ENCODE measurements at regions not wholly inside any gene's neighbourhood (a gene's known extent, or its start where the extent isn't known, plus 50 kb on each side); places are given as distances from the start of the nearest gene placed in this dataset.

DNA sequence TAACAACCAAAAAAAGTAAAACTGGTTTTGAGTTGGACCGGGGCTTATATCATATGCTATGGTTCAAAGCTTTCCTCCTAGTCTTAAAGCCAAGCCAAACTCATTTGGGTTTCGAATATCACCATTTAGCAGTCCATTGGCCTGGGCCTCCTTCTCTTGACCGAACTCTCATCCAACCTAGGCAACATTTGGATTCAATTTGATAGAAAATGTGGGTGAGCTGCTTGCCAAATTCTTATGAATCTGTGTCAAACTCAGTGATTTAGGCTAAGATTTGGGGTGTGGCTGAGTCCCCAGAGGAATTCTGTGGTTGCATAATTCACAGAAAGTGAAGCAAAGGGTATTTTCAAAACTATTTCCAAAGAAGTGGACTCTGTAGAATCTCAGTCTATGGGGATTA lies 83.7 kb downstream of the BLID start:
- H3K9ac ChIP-seq (ENCODE audit: low read length): no peak overlapping the region
- Mint-ChIP-seq H3K27ac (no peak overlapping the region), H3K4me1 (no peaks in the 10 kb centered on the region), H3K9me3 (ENCODE audit: insufficient read depth) (no peaks in the 10 kb centered on the region), H3K27me3 (peaks cover 12% of the 10 kb centered on the region), H3K4me3 (no peak overlapping the region)
- no peaks in the 10 kb centered on the region for H3K9me3 ChIP-seq (ENCODE audit: control extremely low read depth in 1 of 3, control insufficient read depth in 2 of 3, insufficient read depth in 1 of 3, low read length in 2 of 3)
- no peak overlapping the region for H3K4me2 ChIP-seq (replicated peaks; ENCODE audit: low read depth, low read length, poor library complexity, severe bottlenecking)
- CTCF ChIA-PET: no interaction called here
- no peak overlapping the region for H2AFZ ChIP-seq (ENCODE audit: insufficient read depth, low read depth, low read length, poor library complexity, severe bottlenecking)
- intact Hi-C loops (cut with micrococcal nuclease): no loop called here
- H3K27ac ChIP-seq (ENCODE audit: low read length in 2 of 2): no peak overlapping the region
- 100% methylated on average over 1 of the region's 3 CpGs for WGBS (ENCODE audit: insufficient coverage)
- H4K20me1 ChIP-seq (ENCODE audit: control insufficient read depth, insufficient read depth, low read length, poor library complexity, severe bottlenecking): no peaks in the 10 kb centered on the region
- no peaks in the 10 kb centered on the region for H3K79me2 ChIP-seq (ENCODE audit: control insufficient read depth, insufficient read depth, low read length)
- no peak for TF ChIP-seq EZH2 (IDR thresholded peaks at IDR 0.05; ENCODE audit: borderline replicate concordance, insufficient read depth, low read depth, low read length, poor library complexity, severe bottlenecking)
- TF ChIP-seq, protein P1, sequence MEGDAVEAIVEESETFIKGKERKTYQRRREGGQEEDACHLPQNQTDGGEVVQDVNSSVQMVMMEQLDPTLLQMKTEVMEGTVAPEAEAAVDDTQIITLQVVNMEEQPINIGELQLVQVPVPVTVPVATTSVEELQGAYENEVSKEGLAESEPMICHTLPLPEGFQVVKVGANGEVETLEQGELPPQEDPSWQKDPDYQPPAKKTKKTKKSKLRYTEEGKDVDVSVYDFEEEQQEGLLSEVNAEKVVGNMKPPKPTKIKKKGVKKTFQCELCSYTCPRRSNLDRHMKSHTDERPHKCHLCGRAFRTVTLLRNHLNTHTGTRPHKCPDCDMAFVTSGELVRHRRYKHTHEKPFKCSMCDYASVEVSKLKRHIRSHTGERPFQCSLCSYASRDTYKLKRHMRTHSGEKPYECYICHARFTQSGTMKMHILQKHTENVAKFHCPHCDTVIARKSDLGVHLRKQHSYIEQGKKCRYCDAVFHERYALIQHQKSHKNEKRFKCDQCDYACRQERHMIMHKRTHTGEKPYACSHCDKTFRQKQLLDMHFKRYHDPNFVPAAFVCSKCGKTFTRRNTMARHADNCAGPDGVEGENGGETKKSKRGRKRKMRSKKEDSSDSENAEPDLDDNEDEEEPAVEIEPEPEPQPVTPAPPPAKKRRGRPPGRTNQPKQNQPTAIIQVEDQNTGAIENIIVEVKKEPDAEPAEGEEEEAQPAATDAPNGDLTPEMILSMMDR (IDR thresholded peaks at IDR 0.05): no peak
- no peaks in the 10 kb centered on the region for H3K27me3 ChIP-seq (replicated peaks in 1 of 4; ENCODE audit: control extremely low read depth in 1 of 4, control insufficient read depth in 3 of 4, insufficient read depth in 4 of 4, low read length in 3 of 4)
- no peaks in the 10 kb centered on the region for H3K4me1 ChIP-seq (ENCODE audit: control insufficient read depth in 2 of 2, insufficient read depth in 2 of 2, low read length in 2 of 2)
- ATAC-seq (ENCODE audit: low read depth) (no peak), DNase-seq (no peak)
- no peak overlapping the region for H3K4me3 ChIP-seq (ENCODE audit: control extremely low read depth in 1 of 5, extremely low read depth in 1 of 5, insufficient read depth in 1 of 5, low read depth in 2 of 5, low read length in 4 of 5)
- no peaks in the 10 kb centered on the region for H3K36me3 ChIP-seq (replicated peaks in 1 of 2; ENCODE audit: control extremely low read depth in 1 of 2, control insufficient read depth in 1 of 2, extremely low read depth in 1 of 2, insufficient read depth in 2 of 2, low read length in 1 of 2)
- POLR2A ChIA-PET: no interaction called here

DNA sequence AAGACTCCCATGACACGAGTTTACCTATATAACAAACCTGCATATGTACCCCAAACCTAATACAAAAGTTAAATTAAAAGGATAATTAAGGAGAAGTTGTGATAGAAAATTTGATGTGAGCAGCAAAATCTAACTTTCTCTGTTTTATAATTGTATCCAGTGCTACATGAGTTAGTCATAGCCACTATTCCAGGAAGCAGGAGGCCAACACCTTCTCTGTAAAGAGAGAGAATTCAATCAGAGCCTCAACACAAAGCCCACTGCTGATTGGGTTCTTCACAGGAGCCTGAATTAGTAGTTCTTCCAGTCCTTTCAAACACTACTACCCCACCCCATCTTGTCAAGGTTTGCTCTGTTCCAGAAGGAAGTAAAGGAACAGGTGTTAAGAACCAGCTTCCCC lies 84.2 kb downstream of the BLID start:
- H3K4me3 Mint-ChIP-seq: no peak overlapping the region
- no CpG with 5 or more reads among the region's 1 CpG for WGBS (ENCODE audit: insufficient coverage)
- no peaks in the 10 kb centered on the region for H4K20me1 ChIP-seq (ENCODE audit: control insufficient read depth, insufficient read depth, low read length, poor library complexity, severe bottlenecking)
- no peak for TF ChIP-seq EZH2 (IDR thresholded peaks at IDR 0.05; ENCODE audit: borderline replicate concordance, insufficient read depth, low read depth, low read length, poor library complexity, severe bottlenecking)
- TF ChIP-seq, protein P1 (IDR thresholded peaks at IDR 0.05): no peak
- ATAC-seq (ENCODE audit: low read depth) (no peak), DNase-seq (no peak)
- no peak overlapping the region for H3K27ac ChIP-seq (ENCODE audit: low read length in 2 of 2)
- no peaks in the 10 kb centered on the region for H3K4me1 ChIP-seq (ENCODE audit: control insufficient read depth in 2 of 2, insufficient read depth in 2 of 2, low read length in 2 of 2)
- H3K4me1 Mint-ChIP-seq: no peaks in the 10 kb centered on the region
- no peaks in the 10 kb centered on the region for H3K9me3 Mint-ChIP-seq (ENCODE audit: insufficient read depth)
- H3K27me3 ChIP-seq (replicated peaks in 1 of 4; ENCODE audit: control extremely low read depth in 1 of 4, control insufficient read depth in 3 of 4, insufficient read depth in 4 of 4, low read length in 3 of 4): no peaks in the 10 kb centered on the region
- CTCF ChIA-PET: no interaction called here
- no peaks in the 10 kb centered on the region for H3K79me2 ChIP-seq (ENCODE audit: control insufficient read depth, insufficient read depth, low read length)
- H2AFZ ChIP-seq (ENCODE audit: insufficient read depth, low read depth, low read length, poor library complexity, severe bottlenecking): no peak overlapping the region
- H3K9ac ChIP-seq (ENCODE audit: low read length): no peak overlapping the region
- no peaks in the 10 kb centered on the region for H3K36me3 ChIP-seq (replicated peaks in 1 of 2; ENCODE audit: control extremely low read depth in 1 of 2, control insufficient read depth in 1 of 2, extremely low read depth in 1 of 2, insufficient read depth in 2 of 2, low read length in 1 of 2)
- H3K9me3 ChIP-seq (ENCODE audit: control extremely low read depth in 1 of 3, control insufficient read depth in 2 of 3, insufficient read depth in 1 of 3, low read length in 2 of 3): no peaks in the 10 kb centered on the region
- POLR2A ChIA-PET: no interaction called here
- peaks cover 12% of the 10 kb centered on the region for H3K27me3 Mint-ChIP-seq
- H3K27ac Mint-ChIP-seq: no peak overlapping the region
- intact Hi-C loops (cut with micrococcal nuclease): no loop called here
- H3K4me2 ChIP-seq (replicated peaks; ENCODE audit: low read depth, low read length, poor library complexity, severe bottlenecking): no peak overlapping the region
- H3K4me3 ChIP-seq (ENCODE audit: control extremely low read depth in 1 of 5, extremely low read depth in 1 of 5, insufficient read depth in 1 of 5, low read depth in 2 of 5, low read length in 4 of 5): no peak overlapping the region
